Spleen (tissue), 11 donors: ENCODE measurements at regions not wholly inside any gene's neighbourhood (a gene's known extent, or its start where the extent isn't known, plus 50 kb on each side); places are given as distances from the start of the nearest gene placed in this dataset.
"Not testable (repeated sequence)": the region's sequence is repeated elsewhere in the genome, so short reads cannot be mapped to it uniquely, and the experiment has no call there.

ENCODE experiments used
- DNase-seq: peaks from one replicate; pipeline ENCODE4 v3.0.0-alpha.2; 2020
- H3K27ac ChIP-seq, 8 donors: fragments of 200-600 bp; sonication (generic) in 7 of 8; 1 replicate in 4 of 8; 2 replicates in 4 of 8; pipeline versions ENCODE4 v1.5.0 to v1.8.0; 2016 to 2021; ENCODE audit warnings: inconsistent platforms in 4 of 8, mild to moderate bottlenecking in 4 of 8, moderate library complexity in 1 of 8
- H3K27me3 ChIP-seq, 7 donors: fragments of 200-600 bp; sonication (generic) in 6 of 7; replicated peaks in 1 of 7; 1 replicate in 4 of 7; 2 replicates in 3 of 7; pipeline versions ENCODE4 v1.5.0 to v1.8.0; 2016 to 2021; ENCODE audit warnings: inconsistent platforms in 3 of 7, mild to moderate bottlenecking in 1 of 7
- H3K36me3 ChIP-seq, 6 donors: fragments of 200-600 bp; sonication (generic) in 5 of 6; 1 replicate in 4 of 6; 2 replicates in 2 of 6; pipeline versions ENCODE4 v1.5.0 to v1.8.0; 2016 to 2021; ENCODE audit warnings: inconsistent platforms in 2 of 6
- H3K4me1 ChIP-seq, 6 donors: fragments of 200-600 bp; sonication (generic) in 5 of 6; 1 replicate in 3 of 6; 2 replicates in 3 of 6; pipeline versions ENCODE4 v1.5.0 to v1.8.0; 2016 to 2021; ENCODE audit warnings: inconsistent platforms in 3 of 6
- H3K4me3 ChIP-seq, 8 donors: fragments of 200-600 bp; sonication (generic) in 7 of 8; 1 replicate in 4 of 8; 2 replicates in 4 of 8; pipeline versions ENCODE4 v1.5.0 to v1.8.0; 2016 to 2021; ENCODE audit warnings: inconsistent platforms in 4 of 8, mild to moderate bottlenecking in 4 of 8, moderate library complexity in 2 of 8
- H3K9me3 ChIP-seq, 8 donors: fragments of 200-600 bp; sonication (generic) in 7 of 8; 1 replicate in 4 of 8; 2 replicates in 4 of 8; pipeline versions ENCODE4 v1.5.0 to v1.8.0; 2016 to 2021; ENCODE audit warnings: inconsistent platforms in 4 of 8
- CTCF ChIP-seq, 11 experiments: fragments of 200-600 bp in 7 of 11; fragments of 450-650 bp in 4 of 11; sonication (generic) in 4 of 11; IDR thresholded peaks in 8 of 11; conservative IDR thresholded peaks in 3 of 11; 1 replicate in 7 of 11; 2 replicates in 4 of 11; pipeline versions ENCODE4 v1.4.0 to v1.8.0; 2016 to 2021; ENCODE audit warnings: antibody characterized with exemption in 11 of 11, inconsistent platforms in 4 of 11, mild to moderate bottlenecking in 1 of 11
- POLR2A ChIP-seq, 3 donors: fragments of 450-650 bp; IDR thresholded peaks; one replicate each; pipeline ENCODE4 v1.5.1; 2017; ENCODE audit warnings: antibody characterized with exemption in 3 of 3, mild to moderate bottlenecking in 1 of 3
- POLR2AphosphoS5 ChIP-seq, 3 donors: sonication (generic); formaldehyde crosslinking; IDR thresholded peaks; one replicate each; pipeline ENCODE4 v1.5.1; 2017; ENCODE audit warnings: antibody characterized with exemption in 3 of 3
- WGBS, 5 donors: extraction: QIAGEN DNeasy Blood & Tissue Kit in 3 of 5; methylation state at CpG; one replicate each; pipeline versions ENCODE4 v1.1.5 to v1.1.7; 2013 to 2018; 5-methylcytosine and 5-hydroxymethylcytosine counted together
- intact Hi-C: fragments of 100-400 bp; cut with DNase I; formaldehyde crosslinking; loops from one replicate; pipeline ENCODE4 v1.15.0; 2023; ENCODE audit warnings: low total_unique reads
- donor health status: healthy with polysubstance abuse.
- donor health status: DM: no; HTN: no; CAD: no; lungs with moderate emphysema.
- donor health status: DM: no; HTN: no; CAD: no.
- donor health status: Bipolar disorder and iron deficiency.
- donor health status: healthy.
- donor health status: DM: no; HTN: no; CAD: no.
- donor health status: DM: yes; HTN: yes; CAD: no.

- TF ChIP-seq POLR2A (IDR thresholded peaks at IDR 0.05) (no peak), POLR2AphosphoS5 (IDR thresholded peaks at IDR 0.05) (no peak)
- WGBS, 5 donors, result 93 to 96% (median 94%) methylated on average over 10 to 14 of the region's 14 CpGs
- no peak for DNase-seq
- no peak overlapping the region for H3K27ac ChIP-seq
- H3K27me3 ChIP-seq, result no peaks in the 10 kb centered on the region
- peaks cover 5 to 19% (median 12%) of the 10 kb centered on the region in 6 donors for H3K4me1 ChIP-seq
- H3K9me3 ChIP-seq, result no peaks in the 10 kb centered on the region
- peaks cover 0 to 11% (median 2%) of the 10 kb centered on the region in 6 donors for H3K36me3 ChIP-seq
- H3K4me3 ChIP-seq, result no peak overlapping the region
- intact Hi-C loops, result no loop called here
Observed at GRCh38 chr16:29320274-29320999, 86.1 kb downstream of the NPIPB11 start.

GRCh38 chr16:29319726-29320125 lies 86.8 kb downstream of the NPIPB11 start:
- peaks cover 0 to 11% (median 2%) of the 10 kb centered on the region in 6 donors for H3K36me3 ChIP-seq
- no peaks in the 10 kb centered on the region for H3K27me3 ChIP-seq
- no peak overlapping the region for H3K27ac ChIP-seq
- WGBS, 5 donors, result 85 to 96% (median 95%) methylated on average over 10 of the region's 10 CpGs
- H3K4me1 ChIP-seq, result peaks cover 5 to 19% (median 12%) of the 10 kb centered on the region in 6 donors
- no peak for DNase-seq
- no peak overlapping the region for H3K4me3 ChIP-seq
- no peaks in the 10 kb centered on the region for H3K9me3 ChIP-seq
- intact Hi-C loops, result no loop called here
- no peak for TF ChIP-seq CTCF (IDR thresholded peaks at IDR 0.05 in 8 of 11, conservative IDR thresholded peaks at IDR 0.05 in 3 of 11)
- no peak for TF ChIP-seq POLR2A (IDR thresholded peaks at IDR 0.05)
- TF ChIP-seq POLR2AphosphoS5 (IDR thresholded peaks at IDR 0.05), result no peak

GRCh38 chr16:29318561-29318968 lies 87.9 kb downstream of the NPIPB11 start:
- peaks cover 0 to 16% (median 2%) of the 10 kb centered on the region in 6 donors for H3K36me3 ChIP-seq
- peak overlapping the region in 1 of 8 donors; percentile 30 for H3K27ac ChIP-seq
- H3K4me3 ChIP-seq, H3K9me3 ChIP-seq, DNase-seq, H3K27me3 ChIP-seq, intact Hi-C loops: not testable (repeated sequence)
- peaks cover 5 to 19% (median 12%) of the 10 kb centered on the region in 6 donors for H3K4me1 ChIP-seq
- WGBS, 5 donors, result 30 to 42% (median 37%) methylated on average over 10 of the region's 10 CpGs

GRCh38 chr16:29318037-29318436 lies 88.5 kb downstream of the NPIPB11 start:
- intact Hi-C loops, result no loop called here
- no peaks in the 10 kb centered on the region for H3K9me3 ChIP-seq
- WGBS, 5 donors, result 53 to 97% (median 90%) methylated on average over 16 of the region's 16 CpGs
- H3K4me1 ChIP-seq, result peaks cover 5 to 19% (median 12%) of the 10 kb centered on the region in 6 donors
- no peaks in the 10 kb centered on the region for H3K27me3 ChIP-seq
- peaks cover 0 to 22% (median 2%) of the 10 kb centered on the region in 6 donors for H3K36me3 ChIP-seq
- DNase-seq, result no peak
- TF ChIP-seq POLR2AphosphoS5 (IDR thresholded peaks at IDR 0.05), result no peak
- no peak for TF ChIP-seq POLR2A (IDR thresholded peaks at IDR 0.05)
- peak in 2 of 11 experiments; percentile 39 to 42 for TF ChIP-seq CTCF (IDR thresholded peaks at IDR 0.05 in 8 of 11, conservative IDR thresholded peaks at IDR 0.05 in 3 of 11)
- H3K4me3 ChIP-seq, result no peak overlapping the region
- H3K27ac ChIP-seq, result peak overlapping the region in 1 of 8 donors; percentile 30

- Histone ChIP-seq H3K27ac (no peak overlapping the region), H3K4me1 (peaks cover 5 to 19% (median 12%) of the 10 kb centered on the region in 6 donors), H3K27me3 (no peaks in the 10 kb centered on the region), H3K9me3 (no peaks in the 10 kb centered on the region), H3K36me3 (peaks cover 0 to 29% (median 2%) of the 10 kb centered on the region in 6 donors), H3K4me3 (no peak overlapping the region)
- TF ChIP-seq CTCF (IDR thresholded peaks at IDR 0.05 in 8 of 11, conservative IDR thresholded peaks at IDR 0.05 in 3 of 11) (no peak), POLR2AphosphoS5 (IDR thresholded peaks at IDR 0.05) (no peak), POLR2A (IDR thresholded peaks at IDR 0.05) (no peak)
- DNase-seq, result no peak
- WGBS, 5 donors, result 90 to 98% (median 92%) methylated on average over 6 to 13 of the region's 13 CpGs
- intact Hi-C loops, result no loop called here
Observed at GRCh38 chr16:29317269-29317668, 89.2 kb downstream of the NPIPB11 start.
